ENCODE measurements at regions not wholly inside any gene's neighbourhood (a gene's known extent, or its start where the extent isn't known, plus 50 kb on each side); places are given as distances from the start of the nearest gene placed in this dataset.
A peak's percentile ranks its signal among the peaks of the same experiment; 100 is the strongest.

GRCh38 chr11:112310848-112311247 lies 50.2 kb upstream of the PLET1 start:
- no peak for ATAC-seq
- intact Hi-C loops (cut with micrococcal nuclease) = no loop called here
- no peak for DNase-seq

- ATAC-seq = peak; percentile 35
- DNase-seq = no peak
- intact Hi-C loops (cut with micrococcal nuclease) = no loop called here
These were observed 54.5 kb upstream of the PLET1 start for GRCh38 chr11:112315057-112315720.

GRCh38 chr11:112315861-112316739 lies 55.4 kb upstream of the PLET1 start:
- peak; percentile 22 for ATAC-seq
- intact Hi-C loops (cut with micrococcal nuclease) = no loop called here
- DNase-seq = no peak

- intact Hi-C loops (cut with micrococcal nuclease) = no loop called here
- DNase-seq (no peak), ATAC-seq (no peak)
These were observed 56.3 kb upstream of the PLET1 start for GRCh38 chr11:112316971-112317370.

GRCh38 chr11:112318184-112318591 lies 57.5 kb upstream of the PLET1 start:
- intact Hi-C loops (cut with micrococcal nuclease) = no loop called here
- DNase-seq = no peak
- ATAC-seq = peak; percentile 52

- intact Hi-C loops (cut with micrococcal nuclease) = no loop called here
- ATAC-seq (no peak), DNase-seq (no peak)
These were observed 58.0 kb upstream of the PLET1 start for GRCh38 chr11:112318661-112319060.

GRCh38 chr11:112320668-112321067 lies 60.0 kb upstream of the PLET1 start:
- peak; percentile 84 for DNase-seq
- intact Hi-C loops (cut with micrococcal nuclease) = no loop called here
- peak; percentile 87 for ATAC-seq

GRCh38 chr11:112321501-112322172 lies 61.0 kb upstream of the PLET1 start:
- DNase-seq (peak; percentile 45), ATAC-seq (peak; percentile 66)
- intact Hi-C loops (cut with micrococcal nuclease) = no loop called here

GRCh38 chr11:112322173-112322790 lies 61.6 kb upstream of the PLET1 start:
- intact Hi-C loops (cut with micrococcal nuclease) = no loop called here
- DNase-seq = no peak
- ATAC-seq = no peak

- no peak for DNase-seq
- no peak for ATAC-seq
- intact Hi-C loops (cut with micrococcal nuclease) = no loop called here
These were observed 73.7 kb upstream of the PLET1 start for GRCh38 chr11:112334381-112334780.

- ATAC-seq = no peak
These were observed 75.8 kb upstream of the PLET1 start for GRCh38 chr11:112336356-112336886.

GRCh38 chr11:112339566-112339965 lies 78.9 kb upstream of the PLET1 start:
- intact Hi-C loops (cut with micrococcal nuclease) = no loop called here
- DNase-seq = no peak

More at GRCh38 chr11:112336356-112336886, 75.8 kb upstream of the PLET1 start:
- DNase-seq = no peak
- intact Hi-C loops (cut with micrococcal nuclease) = no loop called here

GRCh38 chr11:112343368-112344039 lies 82.8 kb upstream of the PLET1 start:
- intact Hi-C loops (cut with micrococcal nuclease) = no loop called here

More at GRCh38 chr11:112339566-112339965, 78.9 kb upstream of the PLET1 start:
- ATAC-seq = no peak

GRCh38 chr11:112344040-112344413 lies 83.4 kb upstream of the PLET1 start:
- DNase-seq = no peak
- no peak for ATAC-seq
- intact Hi-C loops (cut with micrococcal nuclease) = no loop called here

More at GRCh38 chr11:112343368-112344039, 82.8 kb upstream of the PLET1 start:
- ATAC-seq = no peak
- no peak for DNase-seq

- DNase-seq (no peak), ATAC-seq (no peak)
- intact Hi-C loops (cut with micrococcal nuclease) = no loop called here
These were observed 84.5 kb upstream of the PLET1 start for GRCh38 chr11:112345166-112345565.

- intact Hi-C loops (cut with micrococcal nuclease) = no loop called here
- DNase-seq = no peak
- no peak for ATAC-seq
These were observed 85.0 kb upstream of the PLET1 start for GRCh38 chr11:112345706-112346105.

- ATAC-seq = no peak
- no peak for DNase-seq
- intact Hi-C loops (cut with micrococcal nuclease) = no loop called here
These were observed 85.9 kb upstream of the PLET1 start for GRCh38 chr11:112346586-112346985.

GRCh38 chr11:112348480-112349029 lies 87.9 kb upstream of the PLET1 start:
- DNase-seq = no peak
- ATAC-seq = no peak
- intact Hi-C loops (cut with micrococcal nuclease) = no loop called here

Measured in left ventricle myocardium superior (tissue), 1 donor.